GM18498 (cell line): ENCODE measurements at regions not wholly inside any gene's neighbourhood (a gene's known extent, or its start where the extent isn't known, plus 50 kb on each side); places are given as distances from the start of the nearest gene placed in this dataset.

Source experiments
- ATAC-seq: cut with Tn5 transposase; IDR thresholded peaks from one replicate; pipeline ENCODE4 v1.9.1; 2021; ENCODE audit warnings: mild to moderate bottlenecking, moderate library complexity; ENCODE audit not compliant: unreplicated experiment

GRCh38 chr10:10967029-10967428 lies 50.6 kb upstream of the CELF2 start:
- no peak for ATAC-seq

- ATAC-seq = no peak
These were observed 50.0 kb upstream of the CELF2 start for GRCh38 chr10:10967581-10968256.
